PFSK-1 (cell line): ENCODE measurements at regions not wholly inside any gene's neighbourhood (a gene's known extent, or its start where the extent isn't known, plus 50 kb on each side); places are given as distances from the start of the nearest gene placed in this dataset.

Experiments used
- FOXP2 ChIP-seq: optimal IDR thresholded peaks from 2 replicates; pipeline ENCODE3; 2011; ENCODE audit warnings: borderline replicate concordance, control low read depth, inconsistent platforms; ENCODE audit not compliant: insufficient read depth; ENCODE audit errors: extremely low read length, extremely low read depth
- POLR2AphosphoS5 ChIP-seq: IDR thresholded peaks from 2 replicates; pipeline ENCODE4 v1.6.1; 2012; ENCODE audit warnings: low read depth, mild to moderate bottlenecking, control low read depth, low read length, moderate library complexity
- SIN3A ChIP-seq: IDR thresholded peaks from 2 replicates; pipeline ENCODE4 v1.6.1; 2012; ENCODE audit warnings: mild to moderate bottlenecking, low read length, moderate library complexity, borderline replicate concordance; ENCODE audit not compliant: insufficient read depth
- TAF1 ChIP-seq: IDR thresholded peaks from 2 replicates; pipeline ENCODE4 v1.6.1; 2012; ENCODE audit warnings: low read length, control low read depth, borderline replicate concordance; ENCODE audit not compliant: insufficient read depth
- TF ChIP-seq, protein P1 (sequence below), 2 experiments: IDR thresholded peaks; 2 replicates each; pipeline versions ENCODE4 v1.6.1 to v1.8.0; 2011 to 2012; ENCODE audit warnings: low read depth in 2 of 2, low read length in 2 of 2, control low read depth in 1 of 2, inconsistent platforms in 1 of 2, mild to moderate bottlenecking in 1 of 2, moderate library complexity in 1 of 2; ENCODE audit not compliant: insufficient read depth in 1 of 2

DNA sequence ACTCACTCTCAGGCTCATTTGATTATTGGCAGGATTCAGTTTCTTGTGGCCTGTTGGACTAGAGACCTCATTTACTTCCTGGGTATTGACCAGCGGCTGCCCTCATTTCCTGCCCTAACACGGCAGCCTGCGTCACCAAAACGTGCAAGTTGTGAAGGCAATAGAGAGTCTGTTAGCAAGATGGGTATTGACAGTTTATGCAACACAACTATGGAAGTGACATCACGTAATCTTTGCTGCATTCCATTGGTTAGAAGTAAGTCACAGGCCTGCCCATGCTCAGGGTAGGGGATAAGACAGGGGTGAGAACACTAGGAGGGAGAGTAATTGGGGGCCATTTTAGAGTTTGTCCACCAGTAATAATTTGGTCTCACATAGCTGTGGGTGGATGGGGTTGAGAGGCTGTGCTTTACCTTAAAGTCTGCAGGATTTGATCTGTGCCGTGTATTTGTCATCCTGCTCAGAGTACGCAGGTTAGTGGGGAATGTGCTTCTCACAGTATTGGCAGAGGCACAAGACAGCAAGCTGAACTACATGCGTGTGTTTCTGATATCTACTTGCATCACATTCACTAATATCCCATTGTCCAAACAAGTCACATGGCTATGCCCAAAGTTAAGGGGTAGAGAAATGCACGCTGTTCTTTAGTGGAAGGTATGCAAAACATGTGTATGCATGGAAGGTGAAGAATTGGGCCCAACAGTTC, 83.3 kb downstream of the EDEM1 start:
- TF ChIP-seq POLR2AphosphoS5 (no peak), SIN3A (no peak), TAF1 (no peak), FOXP2 (no peak)
- TF ChIP-seq, protein P1, sequence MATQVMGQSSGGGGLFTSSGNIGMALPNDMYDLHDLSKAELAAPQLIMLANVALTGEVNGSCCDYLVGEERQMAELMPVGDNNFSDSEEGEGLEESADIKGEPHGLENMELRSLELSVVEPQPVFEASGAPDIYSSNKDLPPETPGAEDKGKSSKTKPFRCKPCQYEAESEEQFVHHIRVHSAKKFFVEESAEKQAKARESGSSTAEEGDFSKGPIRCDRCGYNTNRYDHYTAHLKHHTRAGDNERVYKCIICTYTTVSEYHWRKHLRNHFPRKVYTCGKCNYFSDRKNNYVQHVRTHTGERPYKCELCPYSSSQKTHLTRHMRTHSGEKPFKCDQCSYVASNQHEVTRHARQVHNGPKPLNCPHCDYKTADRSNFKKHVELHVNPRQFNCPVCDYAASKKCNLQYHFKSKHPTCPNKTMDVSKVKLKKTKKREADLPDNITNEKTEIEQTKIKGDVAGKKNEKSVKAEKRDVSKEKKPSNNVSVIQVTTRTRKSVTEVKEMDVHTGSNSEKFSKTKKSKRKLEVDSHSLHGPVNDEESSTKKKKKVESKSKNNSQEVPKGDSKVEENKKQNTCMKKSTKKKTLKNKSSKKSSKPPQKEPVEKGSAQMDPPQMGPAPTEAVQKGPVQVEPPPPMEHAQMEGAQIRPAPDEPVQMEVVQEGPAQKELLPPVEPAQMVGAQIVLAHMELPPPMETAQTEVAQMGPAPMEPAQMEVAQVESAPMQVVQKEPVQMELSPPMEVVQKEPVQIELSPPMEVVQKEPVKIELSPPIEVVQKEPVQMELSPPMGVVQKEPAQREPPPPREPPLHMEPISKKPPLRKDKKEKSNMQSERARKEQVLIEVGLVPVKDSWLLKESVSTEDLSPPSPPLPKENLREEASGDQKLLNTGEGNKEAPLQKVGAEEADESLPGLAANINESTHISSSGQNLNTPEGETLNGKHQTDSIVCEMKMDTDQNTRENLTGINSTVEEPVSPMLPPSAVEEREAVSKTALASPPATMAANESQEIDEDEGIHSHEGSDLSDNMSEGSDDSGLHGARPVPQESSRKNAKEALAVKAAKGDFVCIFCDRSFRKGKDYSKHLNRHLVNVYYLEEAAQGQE (IDR thresholded peaks at IDR 0.05; ENCODE audit: insufficient read depth in 1 of 2, low read depth in 2 of 2, low read length in 2 of 2) = no peak

GRCh38 chr3:5271372-5271683, 83.8 kb downstream of the EDEM1 start:
- no peak for TF ChIP-seq TAF1
- TF ChIP-seq SIN3A = no peak
- TF ChIP-seq FOXP2 = no peak
- TF ChIP-seq POLR2AphosphoS5 = no peak
- TF ChIP-seq, protein P1 (IDR thresholded peaks at IDR 0.05; ENCODE audit: insufficient read depth in 1 of 2, low read depth in 2 of 2, low read length in 2 of 2) = no peak

DNA sequence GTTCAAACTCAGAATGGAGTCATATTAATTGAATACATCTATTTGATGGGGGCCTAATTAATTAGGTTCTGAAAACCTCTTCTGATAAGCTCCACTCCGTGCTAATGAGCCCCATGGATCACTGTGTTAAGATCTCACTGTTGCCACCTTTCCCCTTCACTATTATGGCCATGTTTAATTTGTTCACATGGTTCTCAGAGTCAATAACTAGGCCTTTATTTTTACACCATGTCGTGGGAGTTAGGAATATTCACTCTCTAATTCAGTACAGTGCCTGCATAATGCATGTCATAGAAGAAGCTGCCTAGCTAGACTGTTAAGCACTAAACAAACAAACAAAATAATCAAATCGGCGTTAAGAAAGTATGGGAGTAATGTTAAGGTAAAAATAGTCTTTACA, 84.9 kb downstream of the EDEM1 start:
- TF ChIP-seq, protein P1 (IDR thresholded peaks at IDR 0.05; ENCODE audit: insufficient read depth in 1 of 2, low read depth in 2 of 2, low read length in 2 of 2) = no peak
- no peak for TF ChIP-seq POLR2AphosphoS5
- no peak for TF ChIP-seq SIN3A
- TF ChIP-seq TAF1 = no peak
- TF ChIP-seq FOXP2 = no peak

DNA sequence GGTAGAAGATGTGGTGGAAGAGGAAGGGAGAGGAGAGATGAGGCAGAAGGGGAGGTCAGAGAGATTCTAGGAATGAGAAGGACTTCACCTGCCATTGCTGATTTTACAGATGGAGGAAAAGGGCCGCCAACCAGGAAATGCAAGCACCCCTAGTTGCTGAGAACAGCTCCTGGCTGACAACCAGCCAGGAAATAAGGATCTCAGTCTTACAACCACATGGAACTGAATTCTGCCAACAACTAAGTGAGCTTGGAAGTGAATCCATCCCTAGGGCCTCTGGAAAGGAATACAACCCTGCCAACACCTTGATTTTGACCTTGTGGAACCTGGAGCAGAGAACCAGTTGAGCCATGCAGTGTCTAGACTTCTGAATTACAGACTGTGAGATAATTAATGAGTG, 86.6 kb downstream of the EDEM1 start:
- TF ChIP-seq FOXP2 (no peak), SIN3A (no peak), POLR2AphosphoS5 (no peak), TAF1 (no peak)
- TF ChIP-seq, protein P1 (IDR thresholded peaks at IDR 0.05; ENCODE audit: insufficient read depth in 1 of 2, low read depth in 2 of 2, low read length in 2 of 2) = no peak
